ENCODE measurements at regions not wholly inside any gene's neighbourhood (a gene's known extent, or its start where the extent isn't known, plus 50 kb on each side); places are given as distances from the start of the nearest gene placed in this dataset.

DNA sequence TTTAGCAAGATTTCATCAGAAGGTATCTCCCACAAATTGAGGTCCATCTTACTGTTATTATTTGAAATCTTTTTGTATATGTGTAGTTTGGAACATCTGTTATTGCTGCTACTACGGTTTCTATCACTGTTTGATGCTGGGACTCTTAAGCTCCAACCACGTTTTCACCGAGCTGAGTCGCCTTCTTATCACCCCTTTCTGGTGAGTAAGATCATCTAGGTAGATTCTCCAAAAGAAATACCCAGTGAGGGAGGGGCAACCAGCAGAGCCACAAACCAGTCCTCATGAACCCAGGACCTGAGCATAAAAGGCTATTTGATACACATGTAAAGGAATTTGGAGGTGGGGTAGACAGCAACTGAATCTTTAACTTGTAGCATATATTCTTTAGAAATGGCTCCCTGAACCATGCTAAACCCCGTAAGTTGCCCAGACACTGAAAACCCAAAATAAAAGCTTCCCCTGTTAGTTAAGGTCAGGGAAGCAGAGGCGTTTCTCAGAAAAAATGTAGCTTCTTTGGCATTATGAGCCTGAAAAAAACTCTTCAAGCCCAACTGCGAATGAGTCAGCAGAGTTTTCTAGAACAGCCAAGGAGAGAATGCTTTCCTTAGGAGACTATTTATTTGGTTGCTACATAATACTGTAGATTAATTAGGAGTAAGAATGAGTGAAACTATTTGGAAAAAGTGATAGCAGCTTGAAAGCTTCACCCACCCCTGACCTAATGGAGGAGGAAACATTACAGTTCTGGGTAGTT is 53.8 kb upstream of the ATXN3L start:
- Mint-ChIP-seq H3K4me1 (peaks cover 0 to 3% (median 1%) of the 10 kb centered on the region in 4 donors), H3K27ac (no peak overlapping the region), H3K9me3 (no peaks in the 10 kb centered on the region), H3K27me3 (no peaks in the 10 kb centered on the region), H3K4me3 (no peak overlapping the region), H3K36me3 (no peaks in the 10 kb centered on the region)
- Histone ChIP-seq H3K36me3 (ENCODE audit: insufficient read depth, low read length) (no peaks in the 10 kb centered on the region), H3K4me3 (ENCODE audit: low read length in 2 of 2) (no peak overlapping the region), H3K27ac (ENCODE audit: low read depth, low read length) (no peak overlapping the region), H3K4me1 (ENCODE audit: insufficient read depth, low read length) (no peaks in the 10 kb centered on the region), H3K27me3 (ENCODE audit: insufficient read depth, low read length) (no peaks in the 10 kb centered on the region), H3K9me3 (ENCODE audit: control insufficient read depth in 1 of 2, low read length in 2 of 2) (no peaks in the 10 kb centered on the region)
- CTCF ChIA-PET (ENCODE audit: partially characterized antibody), result no interaction called here
- DNase-seq, result no peak
- POLR2A ChIA-PET (ENCODE audit: partially characterized antibody), result no interaction called here
- intact Hi-C loops (cut with micrococcal nuclease), result no loop called here

- CTCF ChIA-PET (ENCODE audit: partially characterized antibody), result no interaction called here
- H3K9me3 ChIP-seq (ENCODE audit: control insufficient read depth in 1 of 2, low read length in 2 of 2), result no peaks in the 10 kb centered on the region
- Mint-ChIP-seq H3K27me3 (no peaks in the 10 kb centered on the region), H3K36me3 (no peaks in the 10 kb centered on the region), H3K9me3 (no peaks in the 10 kb centered on the region), H3K4me3 (no peak overlapping the region), H3K4me1 (peaks cover 0 to 5% (median 1%) of the 10 kb centered on the region in 4 donors), H3K27ac (no peak overlapping the region)
- no peaks in the 10 kb centered on the region for H3K4me1 ChIP-seq (ENCODE audit: insufficient read depth, low read length)
- H3K4me3 ChIP-seq (ENCODE audit: low read length in 2 of 2), result no peak overlapping the region
- no peaks in the 10 kb centered on the region for H3K27me3 ChIP-seq (ENCODE audit: insufficient read depth, low read length)
- POLR2A ChIA-PET (ENCODE audit: partially characterized antibody), result no interaction called here
- H3K27ac ChIP-seq (ENCODE audit: low read depth, low read length), result no peak overlapping the region
- intact Hi-C loops (cut with micrococcal nuclease), result no loop called here
- no peak for DNase-seq
- H3K36me3 ChIP-seq (ENCODE audit: insufficient read depth, low read length), result no peaks in the 10 kb centered on the region
Measured at GRCh38 chrX:13373027-13373426, 53.2 kb upstream of the ATXN3L start.

GRCh38 chrX:13372203-13372980 is 52.5 kb upstream of the ATXN3L start:
- ChIA-PET CTCF (ENCODE audit: partially characterized antibody) (interaction anchor here (0.9 kb wide), 1 partner anchor 425 kb away, joined by 3 read pairs; no protein-coding TSS in a partner anchor), POLR2A (ENCODE audit: partially characterized antibody) (no interaction called here)
- no peak for DNase-seq
- no peaks in the 10 kb centered on the region for H3K27me3 ChIP-seq (ENCODE audit: insufficient read depth, low read length)
- H3K27me3 Mint-ChIP-seq, result no peaks in the 10 kb centered on the region
- no peaks in the 10 kb centered on the region for H3K36me3 ChIP-seq (ENCODE audit: insufficient read depth, low read length)
- H3K27ac Mint-ChIP-seq, result no peak overlapping the region
- H3K4me3 Mint-ChIP-seq, result no peak overlapping the region
- intact Hi-C loops (cut with micrococcal nuclease), result no loop called here
- no peaks in the 10 kb centered on the region for H3K4me1 ChIP-seq (ENCODE audit: insufficient read depth, low read length)
- H3K36me3 Mint-ChIP-seq, result no peaks in the 10 kb centered on the region
- H3K27ac ChIP-seq (ENCODE audit: low read depth, low read length), result no peak overlapping the region
- peaks cover 0 to 5% (median 1%) of the 10 kb centered on the region in 4 donors for H3K4me1 Mint-ChIP-seq
- H3K4me3 ChIP-seq (ENCODE audit: low read length in 2 of 2), result no peak overlapping the region
- no peaks in the 10 kb centered on the region for H3K9me3 ChIP-seq (ENCODE audit: control insufficient read depth in 1 of 2, low read length in 2 of 2)
- no peaks in the 10 kb centered on the region for H3K9me3 Mint-ChIP-seq

DNA sequence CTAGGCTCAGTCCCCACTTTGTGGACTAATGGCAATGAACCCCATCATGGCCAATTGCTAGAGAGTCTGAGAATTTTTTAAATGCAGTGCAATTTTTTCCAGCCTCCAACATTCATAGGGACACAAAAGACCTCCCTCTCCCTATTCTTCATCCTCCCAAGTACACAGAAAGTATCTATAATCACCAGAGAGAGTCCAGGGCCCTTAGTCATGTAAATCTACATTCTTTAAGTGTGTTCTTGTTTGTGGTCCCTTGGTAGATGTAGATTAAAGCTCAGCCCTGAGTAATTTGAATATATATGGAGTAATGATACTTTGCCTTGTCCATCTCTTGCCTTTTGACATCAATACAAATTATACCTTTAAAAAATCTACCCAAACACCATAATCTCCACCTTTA is 51.3 kb upstream of the ATXN3L start:
- Mint-ChIP-seq H3K36me3 (no peaks in the 10 kb centered on the region), H3K27ac (no peak overlapping the region), H3K4me3 (no peak overlapping the region), H3K4me1 (peaks cover 0 to 2% (median 0%) of the 10 kb centered on the region in 4 donors), H3K9me3 (no peaks in the 10 kb centered on the region), H3K27me3 (no peaks in the 10 kb centered on the region)
- Histone ChIP-seq H3K9me3 (ENCODE audit: control insufficient read depth in 1 of 2, low read length in 2 of 2) (no peaks in the 10 kb centered on the region), H3K27ac (ENCODE audit: low read depth, low read length) (no peak overlapping the region), H3K4me1 (ENCODE audit: insufficient read depth, low read length) (no peaks in the 10 kb centered on the region), H3K36me3 (ENCODE audit: insufficient read depth, low read length) (no peaks in the 10 kb centered on the region), H3K4me3 (ENCODE audit: low read length in 2 of 2) (no peak overlapping the region), H3K27me3 (ENCODE audit: insufficient read depth, low read length) (no peaks in the 10 kb centered on the region)
- ChIA-PET POLR2A (ENCODE audit: partially characterized antibody) (no interaction called here), CTCF (ENCODE audit: partially characterized antibody) (interaction anchor here (0.9 kb wide), 1 partner anchor 424 kb away, joined by 3 read pairs; no protein-coding TSS in a partner anchor)
- intact Hi-C loops (cut with micrococcal nuclease), result no loop called here
- DNase-seq, result no peak

DNA sequence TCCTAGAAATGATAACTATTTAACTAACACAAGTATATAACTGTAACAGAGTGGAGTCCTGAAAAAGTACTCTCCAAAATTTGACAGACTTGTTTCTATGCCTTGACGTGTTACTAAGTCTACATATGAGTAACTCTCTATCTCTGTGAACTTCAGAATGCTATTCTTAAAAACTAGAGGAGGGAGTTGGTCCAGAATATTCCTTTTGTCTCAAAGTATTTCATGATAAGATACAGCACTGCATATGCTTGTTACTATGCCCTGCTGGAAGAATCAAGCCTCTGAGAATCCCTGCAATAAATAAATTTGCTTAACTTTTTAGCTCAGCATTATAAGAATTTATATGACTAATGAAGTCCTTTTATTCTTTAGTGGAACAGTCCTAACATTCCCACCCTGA is 50.9 kb upstream of the ATXN3L start:
- no peak for DNase-seq
- Mint-ChIP-seq H3K27me3 (no peaks in the 10 kb centered on the region), H3K4me1 (peaks cover 0 to 2% (median 0%) of the 10 kb centered on the region in 4 donors), H3K36me3 (no peaks in the 10 kb centered on the region), H3K27ac (no peak overlapping the region), H3K4me3 (no peak overlapping the region), H3K9me3 (no peaks in the 10 kb centered on the region)
- ChIA-PET POLR2A (ENCODE audit: partially characterized antibody) (no interaction called here), CTCF (ENCODE audit: partially characterized antibody) (no interaction called here)
- no peaks in the 10 kb centered on the region for H3K27me3 ChIP-seq (ENCODE audit: insufficient read depth, low read length)
- no peak overlapping the region for H3K27ac ChIP-seq (ENCODE audit: low read depth, low read length)
- no peaks in the 10 kb centered on the region for H3K9me3 ChIP-seq (ENCODE audit: control insufficient read depth in 1 of 2, low read length in 2 of 2)
- intact Hi-C loops (cut with micrococcal nuclease), result no loop called here
- no peak overlapping the region for H3K4me3 ChIP-seq (ENCODE audit: low read length in 2 of 2)
- H3K4me1 ChIP-seq (ENCODE audit: insufficient read depth, low read length), result no peaks in the 10 kb centered on the region
- H3K36me3 ChIP-seq (ENCODE audit: insufficient read depth, low read length), result no peaks in the 10 kb centered on the region

All from CD4-positive, alpha-beta memory T cell (primary cell).